AML-193 (cell line): ENCODE measurements at regions not wholly inside any gene's neighbourhood (a gene's known extent, or its start where the extent isn't known, plus 50 kb on each side); places are given as distances from the start of the nearest gene placed in this dataset.

Experiments used
- DNase-seq, 2 experiments: peaks; one replicate each; lab custom pipeline; 2025; lab: John Stamatoyannopoulos, UW

DNA sequence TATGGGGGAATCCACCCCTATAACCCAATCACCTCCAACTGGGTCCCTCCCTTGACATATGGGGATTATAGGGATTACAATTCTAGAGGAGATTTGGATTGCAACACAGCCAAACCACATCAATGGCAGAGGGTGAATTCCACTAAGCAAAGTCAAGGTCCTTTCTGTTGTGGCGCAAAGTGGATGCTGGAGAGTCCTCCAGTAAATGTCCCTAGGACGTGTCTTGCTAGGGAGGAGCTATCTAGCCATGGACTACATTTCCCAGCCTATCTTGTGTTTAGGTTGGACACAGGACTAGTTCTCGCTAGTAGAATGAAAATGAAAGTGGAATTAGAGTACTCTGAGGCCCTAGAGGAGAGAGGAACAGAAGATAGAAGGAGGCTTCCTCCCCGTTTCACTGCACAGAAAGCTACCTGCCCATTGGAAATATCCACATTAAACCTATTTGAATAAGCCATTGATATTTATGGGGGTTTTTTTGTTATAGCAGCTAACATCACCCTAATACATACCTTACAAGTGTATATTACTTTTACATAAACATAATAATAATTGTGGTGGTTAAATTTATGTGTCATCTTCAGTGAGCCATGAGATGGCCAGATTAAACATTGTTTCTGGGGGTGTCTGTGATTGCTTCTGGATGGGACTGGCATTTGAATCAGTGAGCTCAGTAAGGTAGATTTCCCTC lies 56.7 kb upstream of the ERCC4 start:
- no peak for DNase-seq

GRCh38 chr16:13864689-13865088 lies 55.3 kb upstream of the ERCC4 start:
- no peak for DNase-seq

GRCh38 chr16:13866073-13866472 lies 53.9 kb upstream of the ERCC4 start:
- peak; percentile 39 to 52 for DNase-seq
